ENCODE measurements at regions not wholly inside any gene's neighbourhood (a gene's known extent, or its start where the extent isn't known, plus 50 kb on each side); places are given as distances from the start of the nearest gene placed in this dataset.

GRCh38 chr2:52960881-52961280 lies 806.7 kb upstream of the CHAC2 start:
- FAIRE-seq (no peak), DNase-seq (ENCODE audit: insufficient read length, low spot score) (no peak)
- no peak for TF ChIP-seq SPI1 (IDR thresholded peaks at IDR 0.05; ENCODE audit: low read depth, low read length)
- TF ChIP-seq POU2F2 (IDR thresholded peaks at IDR 0.05; ENCODE audit: low read depth, low read length) = no peak
- TF ChIP-seq TAF1 (IDR thresholded peaks at IDR 0.05; ENCODE audit: low read depth, low read length) = no peak
- no peak for TF ChIP-seq PAX5 (IDR thresholded peaks at IDR 0.05; ENCODE audit: insufficient read depth, low read length, severe bottlenecking)
- TF ChIP-seq POLR2AphosphoS5 (IDR thresholded peaks at IDR 0.05; ENCODE audit: low read depth, low read length) = no peak
- TF ChIP-seq POLR2A (IDR thresholded peaks at IDR 0.05; ENCODE audit: low read depth, low read length) = no peak

GRCh38 chr2:52959801-52960200 lies 807.8 kb upstream of the CHAC2 start:
- FAIRE-seq = no peak
- DNase-seq (ENCODE audit: insufficient read length, low spot score) = no peak
- no peak for TF ChIP-seq POLR2AphosphoS5 (IDR thresholded peaks at IDR 0.05; ENCODE audit: low read depth, low read length)
- no peak for TF ChIP-seq PAX5 (IDR thresholded peaks at IDR 0.05; ENCODE audit: insufficient read depth, low read length, severe bottlenecking)
- no peak for TF ChIP-seq SPI1 (IDR thresholded peaks at IDR 0.05; ENCODE audit: low read depth, low read length)
- no peak for TF ChIP-seq TAF1 (IDR thresholded peaks at IDR 0.05; ENCODE audit: low read depth, low read length)
- no peak for TF ChIP-seq POU2F2 (IDR thresholded peaks at IDR 0.05; ENCODE audit: low read depth, low read length)
- TF ChIP-seq POLR2A (IDR thresholded peaks at IDR 0.05; ENCODE audit: low read depth, low read length) = no peak

GRCh38 chr2:52956766-52957165 lies 810.8 kb upstream of the CHAC2 start:
- TF ChIP-seq PAX5 (IDR thresholded peaks at IDR 0.05; ENCODE audit: insufficient read depth, low read length, severe bottlenecking) = no peak
- no peak for TF ChIP-seq TAF1 (IDR thresholded peaks at IDR 0.05; ENCODE audit: low read depth, low read length)
- TF ChIP-seq POLR2A (IDR thresholded peaks at IDR 0.05; ENCODE audit: low read depth, low read length) = no peak
- no peak for TF ChIP-seq POLR2AphosphoS5 (IDR thresholded peaks at IDR 0.05; ENCODE audit: low read depth, low read length)
- no peak for FAIRE-seq
- no peak for DNase-seq (ENCODE audit: insufficient read length, low spot score)

- TF ChIP-seq POU2F2 (IDR thresholded peaks at IDR 0.05; ENCODE audit: low read depth, low read length) = no peak
- no peak for TF ChIP-seq POLR2AphosphoS5 (IDR thresholded peaks at IDR 0.05; ENCODE audit: low read depth, low read length)
- no peak for TF ChIP-seq PAX5 (IDR thresholded peaks at IDR 0.05; ENCODE audit: insufficient read depth, low read length, severe bottlenecking)
- no peak for TF ChIP-seq SPI1 (IDR thresholded peaks at IDR 0.05; ENCODE audit: low read depth, low read length)
- no peak for TF ChIP-seq POLR2A (IDR thresholded peaks at IDR 0.05; ENCODE audit: low read depth, low read length)
- no peak for TF ChIP-seq TAF1 (IDR thresholded peaks at IDR 0.05; ENCODE audit: low read depth, low read length)
- no peak for DNase-seq (ENCODE audit: insufficient read length, low spot score)
- FAIRE-seq = no peak
Measured at GRCh38 chr2:52956118-52956517, 811.5 kb upstream of the CHAC2 start.

- no peak for DNase-seq (ENCODE audit: insufficient read length, low spot score)
- no peak for FAIRE-seq
- TF ChIP-seq TAF1 (IDR thresholded peaks at IDR 0.05; ENCODE audit: low read depth, low read length) = no peak
- TF ChIP-seq POLR2A (IDR thresholded peaks at IDR 0.05; ENCODE audit: low read depth, low read length) = no peak
- no peak for TF ChIP-seq POU2F2 (IDR thresholded peaks at IDR 0.05; ENCODE audit: low read depth, low read length)
- TF ChIP-seq SPI1 (IDR thresholded peaks at IDR 0.05; ENCODE audit: low read depth, low read length) = no peak
- TF ChIP-seq PAX5 (IDR thresholded peaks at IDR 0.05; ENCODE audit: insufficient read depth, low read length, severe bottlenecking) = no peak
- TF ChIP-seq POLR2AphosphoS5 (IDR thresholded peaks at IDR 0.05; ENCODE audit: low read depth, low read length) = no peak
Measured at GRCh38 chr2:52955079-52955478, 812.5 kb upstream of the CHAC2 start.

GRCh38 chr2:52940101-52940500 lies 827.5 kb upstream of the CHAC2 start:
- DNase-seq (ENCODE audit: insufficient read length, low spot score) = no peak
- FAIRE-seq = no peak
- TF ChIP-seq SPI1 (IDR thresholded peaks at IDR 0.05; ENCODE audit: low read depth, low read length) (no peak), POLR2A (IDR thresholded peaks at IDR 0.05; ENCODE audit: low read depth, low read length) (no peak), TAF1 (IDR thresholded peaks at IDR 0.05; ENCODE audit: low read depth, low read length) (no peak)

- TF ChIP-seq TAF1 (IDR thresholded peaks at IDR 0.05; ENCODE audit: low read depth, low read length) = no peak
- TF ChIP-seq POLR2AphosphoS5 (IDR thresholded peaks at IDR 0.05; ENCODE audit: low read depth, low read length) = no peak
- TF ChIP-seq PAX5 (IDR thresholded peaks at IDR 0.05; ENCODE audit: insufficient read depth, low read length, severe bottlenecking) = no peak
- no peak for TF ChIP-seq POLR2A (IDR thresholded peaks at IDR 0.05; ENCODE audit: low read depth, low read length)
- no peak for DNase-seq (ENCODE audit: insufficient read length, low spot score)
- no peak for FAIRE-seq
Measured at GRCh38 chr2:52939250-52939649, 828.4 kb upstream of the CHAC2 start.

- TF ChIP-seq POLR2AphosphoS5 (IDR thresholded peaks at IDR 0.05; ENCODE audit: low read depth, low read length) = no peak
- no peak for TF ChIP-seq POLR2A (IDR thresholded peaks at IDR 0.05; ENCODE audit: low read depth, low read length)
- no peak for TF ChIP-seq POU2F2 (IDR thresholded peaks at IDR 0.05; ENCODE audit: low read depth, low read length)
- TF ChIP-seq PAX5 (IDR thresholded peaks at IDR 0.05; ENCODE audit: insufficient read depth, low read length, severe bottlenecking) = no peak
- no peak for TF ChIP-seq TAF1 (IDR thresholded peaks at IDR 0.05; ENCODE audit: low read depth, low read length)
- TF ChIP-seq SPI1 (IDR thresholded peaks at IDR 0.05; ENCODE audit: low read depth, low read length) = no peak
- FAIRE-seq (no peak), DNase-seq (ENCODE audit: insufficient read length, low spot score) (no peak)
Measured at GRCh38 chr2:52936029-52936428, 831.6 kb upstream of the CHAC2 start.

GRCh38 chr2:52934920-52935640 lies 832.5 kb upstream of the CHAC2 start:
- FAIRE-seq (no peak), DNase-seq (ENCODE audit: insufficient read length, low spot score) (no peak)
- TF ChIP-seq SPI1 (IDR thresholded peaks at IDR 0.05; ENCODE audit: low read depth, low read length) = no peak

GRCh38 chr2:52934323-52934898 lies 833.2 kb upstream of the CHAC2 start:
- TF ChIP-seq SPI1 (IDR thresholded peaks at IDR 0.05; ENCODE audit: low read depth, low read length) (peak; percentile 88), POU2F2 (IDR thresholded peaks at IDR 0.05; ENCODE audit: low read depth, low read length) (no peak)
- DNase-seq (ENCODE audit: insufficient read length, low spot score) = no peak
- FAIRE-seq = no peak

Data from GM12891 (cell line).